ENCODE measurements at regions not wholly inside any gene's neighbourhood (a gene's known extent, or its start where the extent isn't known, plus 50 kb on each side); places are given as distances from the start of the nearest gene placed in this dataset.

GRCh38 chr16:61587526-61587925, 448.7 kb downstream of the CDH8 start:
- TF ChIP-seq CTCF (IDR thresholded peaks at IDR 0.05) (no peak), POLR2AphosphoS5 (IDR thresholded peaks at IDR 0.05) (no peak), POLR2A (IDR thresholded peaks at IDR 0.05) (no peak)

Data from upper lobe of left lung (tissue), 4 donors.